ENCODE measurements at regions not wholly inside any gene's neighbourhood (a gene's known extent, or its start where the extent isn't known, plus 50 kb on each side); places are given as distances from the start of the nearest gene placed in this dataset.
"Not testable (repeated sequence)": the region's sequence is repeated elsewhere in the genome, so short reads cannot be mapped to it uniquely, and the experiment has no call there.

GRCh38 chr11:82041764-82042163 lies 691.9 kb downstream of the FAM181B start:
- H3K9me3 Mint-ChIP-seq = peaks cover 7% of the 10 kb centered on the region
- intact Hi-C loops (cut with micrococcal nuclease) = no loop called here
- H3K4me1 Mint-ChIP-seq (ENCODE audit: low read depth) = no peaks in the 10 kb centered on the region
- no peak overlapping the region for H3K27ac Mint-ChIP-seq
- ATAC-seq (no peak), DNase-seq (no peak)
- CTCF ChIA-PET = interaction anchor here (0.8 kb wide), 1 partner anchor 398 kb away, joined by 3 read pairs; no protein-coding TSS in a partner anchor
- POLR2A ChIA-PET = no interaction called here
- H3K27me3 Mint-ChIP-seq = peaks cover 1% of the 10 kb centered on the region
- no peak for TF ChIP-seq CTCF (IDR thresholded peaks at IDR 0.05)
- no peaks in the 10 kb centered on the region for H3K36me3 Mint-ChIP-seq (ENCODE audit: low read depth)
- no peak overlapping the region for H3K4me3 Mint-ChIP-seq

- Mint-ChIP-seq H3K36me3 (ENCODE audit: low read depth) (no peaks in the 10 kb centered on the region), H3K27me3 (peaks cover 1% of the 10 kb centered on the region), H3K4me1 (ENCODE audit: low read depth) (no peaks in the 10 kb centered on the region), H3K27ac (no peak overlapping the region), H3K4me3 (no peak overlapping the region), H3K9me3 (no peaks in the 10 kb centered on the region)
- intact Hi-C loops (cut with micrococcal nuclease) = loop anchor here (10.0 kb wide), 2 partner anchors 63 to 253 kb away; no protein-coding TSS in a partner anchor
- POLR2A ChIA-PET = no interaction called here
- CTCF ChIA-PET = interaction anchor here (1.1 kb wide), 2 partner anchors 250 to 378 kb away, joined by 3 to 4 read pairs; no protein-coding TSS in a partner anchor
- no peak for TF ChIP-seq CTCF (IDR thresholded peaks at IDR 0.05)
- no peak for ATAC-seq
- no peak for DNase-seq
Observed at GRCh38 chr11:82038154-82038553, 695.5 kb downstream of the FAM181B start.

- intact Hi-C loops (cut with micrococcal nuclease) = loop anchor here (10.0 kb wide), 2 partner anchors 60 to 250 kb away; no protein-coding TSS in a partner anchor
- Mint-ChIP-seq H3K4me3 (no peak overlapping the region), H3K27me3 (no peaks in the 10 kb centered on the region), H3K36me3 (ENCODE audit: low read depth) (no peaks in the 10 kb centered on the region), H3K27ac (no peak overlapping the region), H3K9me3 (no peaks in the 10 kb centered on the region), H3K4me1 (ENCODE audit: low read depth) (no peaks in the 10 kb centered on the region)
- ATAC-seq = no peak
- DNase-seq = no peak
- ChIA-PET CTCF (interaction anchor here (0.7 to 1.3 kb wide), 2 partner anchors 46 to 247 kb away, joined by 3 to 4 read pairs; no protein-coding TSS in a partner anchor), POLR2A (no interaction called here)
- TF ChIP-seq CTCF (IDR thresholded peaks at IDR 0.05) = no peak
Observed at GRCh38 chr11:82034527-82034926, 699.1 kb downstream of the FAM181B start.

- H3K27ac Mint-ChIP-seq; DNase-seq; POLR2A ChIA-PET; H3K4me1 Mint-ChIP-seq (ENCODE audit: low read depth); H3K27me3 Mint-ChIP-seq; H3K9me3 Mint-ChIP-seq; ATAC-seq; CTCF ChIA-PET; intact Hi-C loops (cut with micrococcal nuclease); H3K36me3 Mint-ChIP-seq (ENCODE audit: low read depth); H3K4me3 Mint-ChIP-seq: not testable (repeated sequence)
Observed at GRCh38 chr11:82027335-82027734, 706.3 kb downstream of the FAM181B start.

GRCh38 chr11:82024760-82025159 lies 708.9 kb downstream of the FAM181B start:
- Mint-ChIP-seq H3K36me3 (ENCODE audit: low read depth) (no peaks in the 10 kb centered on the region), H3K9me3 (no peaks in the 10 kb centered on the region), H3K27me3 (no peaks in the 10 kb centered on the region), H3K4me1 (ENCODE audit: low read depth) (no peaks in the 10 kb centered on the region), H3K4me3 (no peak overlapping the region), H3K27ac (no peak overlapping the region)
- CTCF ChIA-PET = no interaction called here
- DNase-seq (no peak), ATAC-seq (no peak)
- intact Hi-C loops (cut with micrococcal nuclease) = no loop called here
- no peak for TF ChIP-seq CTCF (IDR thresholded peaks at IDR 0.05)
- POLR2A ChIA-PET = no interaction called here

GRCh38 chr11:82012276-82012675 lies 721.4 kb downstream of the FAM181B start:
- Mint-ChIP-seq H3K27ac (no peak overlapping the region), H3K4me1 (ENCODE audit: low read depth) (no peaks in the 10 kb centered on the region), H3K4me3 (no peak overlapping the region), H3K36me3 (ENCODE audit: low read depth) (no peaks in the 10 kb centered on the region), H3K27me3 (no peaks in the 10 kb centered on the region), H3K9me3 (no peaks in the 10 kb centered on the region)
- ChIA-PET CTCF (no interaction called here), POLR2A (no interaction called here)
- intact Hi-C loops (cut with micrococcal nuclease) = no loop called here
- ATAC-seq (no peak), DNase-seq (no peak)
- no peak for TF ChIP-seq CTCF (IDR thresholded peaks at IDR 0.05)
